ENCODE measurements at regions not wholly inside any gene's neighbourhood (a gene's known extent, or its start where the extent isn't known, plus 50 kb on each side); places are given as distances from the start of the nearest gene placed in this dataset.

GRCh38 chr5:123696921-123697341, 185.0 kb downstream of the CSNK1G3 start:
- FAIRE-seq (no peak), DNase-seq (ENCODE audit: low read depth in 1 of 2, low spot score in 2 of 2) (no peak)
- peak overlapping the region; percentile 41; the same call in 1 of the 2 replicates for H4K8ac ChIP-seq (ENCODE audit: extremely low read depth, insufficient read depth, low read length)
- H3K56ac ChIP-seq (replicated peaks; ENCODE audit: insufficient read length, low read depth, low read length): no peak overlapping the region
- no peak overlapping the region for H3K9ac ChIP-seq (replicated peaks in 1 of 4; ENCODE audit: extremely low read depth in 1 of 4, low read depth in 3 of 4, low read length in 3 of 4)
- CTCF ChIA-PET (ENCODE audit: partially characterized antibody): interaction anchor here (1.0 to 1.6 kb wide), 2 partner anchors 34 to 248 kb away, joined by 3 read pairs; no protein-coding TSS in a partner anchor
- H3K4me1 ChIP-seq (replicated peaks in 1 of 4; ENCODE audit: control insufficient read depth in 3 of 4, insufficient read depth in 4 of 4, low read length in 3 of 4): no peaks in the 10 kb centered on the region
- H3K4me2 ChIP-seq (ENCODE audit: insufficient read depth in 1 of 2, low read depth in 2 of 2, low read length in 2 of 2): no peak overlapping the region
- 88% methylated on average over 4 of the region's 4 CpGs; no CpG with 5 or more reads in 1 of the 2 experiments for WGBS, 2 experiments (ENCODE audit: extremely low coverage in 1 of 2, insufficient coverage in 1 of 2, insufficient read length in 1 of 2, insufficient replicate concordance in 2 of 2, low coverage in 1 of 2, low lambda C conversion rate in 2 of 2, missing lambda C conversion rate in 1 of 2)
- POLR2A ChIA-PET (ENCODE audit: partially characterized antibody): interaction anchor here (0.6 kb wide), 1 partner anchor 113 kb away, joined by 3 read pairs; no protein-coding TSS in a partner anchor
- H3K23me2 ChIP-seq (ENCODE audit: low read depth, low read length): no peaks in the 10 kb centered on the region
- H3K18ac ChIP-seq (ENCODE audit: extremely low read depth, low read length): no peak overlapping the region
- H3K79me1 ChIP-seq (ENCODE audit: low read depth, low read length): no peaks in the 10 kb centered on the region
- H2BK12ac ChIP-seq (ENCODE audit: low read depth, low read length): no peak overlapping the region
- H3K36me3 ChIP-seq (ENCODE audit: control insufficient read depth in 2 of 4, insufficient read depth in 4 of 4, low read length in 3 of 4): no peaks in the 10 kb centered on the region
- H4K91ac ChIP-seq (replicated peaks; ENCODE audit: insufficient read length, low read length): no peak overlapping the region
- H3K4me3 ChIP-seq (ENCODE audit: extremely low read depth in 1 of 4, insufficient read depth in 2 of 4, low read depth in 3 of 4, low read length in 4 of 4): no peak overlapping the region
- H2BK20ac ChIP-seq (ENCODE audit: low read length): no peak overlapping the region
- H2BK5ac ChIP-seq (ENCODE audit: low read depth, low read length): no peak overlapping the region
- TF ChIP-seq BRCA1 (IDR thresholded peaks at IDR 0.05; ENCODE audit: low read depth, low read length) (no peak), HDAC6 (IDR thresholded peaks at IDR 0.05; ENCODE audit: low read depth, low read length) (no peak), BACH1 (IDR thresholded peaks at IDR 0.05; ENCODE audit: low read length) (no peak), HDAC2 (IDR thresholded peaks at IDR 0.05; ENCODE audit: borderline replicate concordance in 1 of 2, low read depth in 2 of 2, low read length in 2 of 2) (no peak), TEAD4 (IDR thresholded peaks at IDR 0.05; ENCODE audit: low read depth, low read length) (no peak), ASH2L (IDR thresholded peaks at IDR 0.05; ENCODE audit: low read length) (no peak), SAP30 (IDR thresholded peaks at IDR 0.05; ENCODE audit: insufficient read depth, insufficient replicate concordance, low read length) (no peak), POU5F1 (IDR thresholded peaks at IDR 0.05; ENCODE audit: low read depth, low read length) (no peak)
- H3K4ac ChIP-seq (replicated peaks; ENCODE audit: insufficient read length, low read depth, low read length): no peak overlapping the region
- H2AK5ac ChIP-seq (ENCODE audit: low read depth, low read length): no peak overlapping the region
- H3K14ac ChIP-seq (ENCODE audit: insufficient read length): no peak overlapping the region
- no peaks in the 10 kb centered on the region for H4K20me1 ChIP-seq (replicated peaks in 1 of 2; ENCODE audit: control insufficient read depth in 1 of 2, insufficient read depth in 2 of 2, low read length in 2 of 2)
- H3K23ac ChIP-seq (ENCODE audit: insufficient read length): no peak overlapping the region
- no peak overlapping the region for H4K5ac ChIP-seq (ENCODE audit: insufficient read length, low read depth, low read length)
- peak overlapping the region; percentile 68 for H2AFZ ChIP-seq (ENCODE audit: low read length)
- no peaks in the 10 kb centered on the region for H3K9me3 ChIP-seq (ENCODE audit: insufficient read depth in 2 of 2, low read depth in 1 of 2, low read length in 1 of 2)
- no peak overlapping the region for H3K27ac ChIP-seq (ENCODE audit: low read depth, low read length)
- H2BK15ac ChIP-seq (ENCODE audit: low read length): no peak overlapping the region
- no peak overlapping the region for H2BK120ac ChIP-seq (replicated peaks; ENCODE audit: low read depth, low read length)
- no peaks in the 10 kb centered on the region for H3K79me2 ChIP-seq (ENCODE audit: control insufficient read depth in 1 of 2, insufficient read depth in 2 of 2, low read length in 2 of 2)
- no peaks in the 10 kb centered on the region for H3K27me3 ChIP-seq (replicated peaks in 1 of 4; ENCODE audit: control insufficient read depth in 3 of 4, extremely low read depth in 1 of 4, insufficient read depth in 3 of 4, low read length in 3 of 4)

Data from H1 (cell line).